Choroid plexus epithelial cell (primary cell): ENCODE measurements at regions not wholly inside any gene's neighbourhood (a gene's known extent, or its start where the extent isn't known, plus 50 kb on each side); places are given as distances from the start of the nearest gene placed in this dataset.
"Not testable (repeated sequence)": the region's sequence is repeated elsewhere in the genome, so short reads cannot be mapped to it uniquely, and the experiment has no call there.

Experiments used
- DNase-seq: peaks from one replicate; pipeline ENCODE4 v3.0.0-alpha.2; 2010; ENCODE audit warnings: low read depth
- H3K4me3 ChIP-seq: 2 replicates; pipeline ENCODE4 v1.5.1; 2011; ENCODE audit warnings: low read depth, mild to moderate bottlenecking, control low read depth, low read length, moderate library complexity
- TF ChIP-seq, protein P1 (sequence below): conservative IDR thresholded peaks from 2 replicates; pipeline ENCODE4 v1.5.1; 2011; ENCODE audit warnings: low read depth, mild to moderate bottlenecking, control low read depth, inconsistent platforms, low read length, moderate library complexity

- DNase-seq, H3K4me3 ChIP-seq: not testable (repeated sequence)
Measured at GRCh38 chr6:127406722-127407121, 52.5 kb downstream of the KIAA0408 start.

DNA sequence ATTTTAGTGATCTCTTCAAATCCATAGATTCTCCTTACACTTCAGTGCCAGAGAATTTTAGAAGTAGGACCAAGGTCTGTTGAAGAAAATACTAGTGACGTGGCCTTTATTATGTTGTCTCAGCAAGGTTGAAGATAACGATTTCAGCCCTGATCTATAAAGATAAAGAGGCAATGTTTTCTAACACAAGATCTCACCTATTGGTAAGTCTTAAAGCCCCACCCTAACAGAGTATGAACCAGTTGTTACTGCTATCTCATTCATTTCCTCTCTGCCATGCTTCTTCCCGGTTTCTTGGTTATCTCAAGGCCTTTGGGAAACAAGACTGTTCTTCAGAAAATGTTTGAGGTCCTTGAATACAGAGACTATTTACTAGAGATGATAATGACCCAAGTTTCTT lies 53.1 kb downstream of the KIAA0408 start:
- TF ChIP-seq, protein P1, sequence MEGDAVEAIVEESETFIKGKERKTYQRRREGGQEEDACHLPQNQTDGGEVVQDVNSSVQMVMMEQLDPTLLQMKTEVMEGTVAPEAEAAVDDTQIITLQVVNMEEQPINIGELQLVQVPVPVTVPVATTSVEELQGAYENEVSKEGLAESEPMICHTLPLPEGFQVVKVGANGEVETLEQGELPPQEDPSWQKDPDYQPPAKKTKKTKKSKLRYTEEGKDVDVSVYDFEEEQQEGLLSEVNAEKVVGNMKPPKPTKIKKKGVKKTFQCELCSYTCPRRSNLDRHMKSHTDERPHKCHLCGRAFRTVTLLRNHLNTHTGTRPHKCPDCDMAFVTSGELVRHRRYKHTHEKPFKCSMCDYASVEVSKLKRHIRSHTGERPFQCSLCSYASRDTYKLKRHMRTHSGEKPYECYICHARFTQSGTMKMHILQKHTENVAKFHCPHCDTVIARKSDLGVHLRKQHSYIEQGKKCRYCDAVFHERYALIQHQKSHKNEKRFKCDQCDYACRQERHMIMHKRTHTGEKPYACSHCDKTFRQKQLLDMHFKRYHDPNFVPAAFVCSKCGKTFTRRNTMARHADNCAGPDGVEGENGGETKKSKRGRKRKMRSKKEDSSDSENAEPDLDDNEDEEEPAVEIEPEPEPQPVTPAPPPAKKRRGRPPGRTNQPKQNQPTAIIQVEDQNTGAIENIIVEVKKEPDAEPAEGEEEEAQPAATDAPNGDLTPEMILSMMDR: no peak
- no peak overlapping the region for H3K4me3 ChIP-seq
- DNase-seq: no peak

DNA sequence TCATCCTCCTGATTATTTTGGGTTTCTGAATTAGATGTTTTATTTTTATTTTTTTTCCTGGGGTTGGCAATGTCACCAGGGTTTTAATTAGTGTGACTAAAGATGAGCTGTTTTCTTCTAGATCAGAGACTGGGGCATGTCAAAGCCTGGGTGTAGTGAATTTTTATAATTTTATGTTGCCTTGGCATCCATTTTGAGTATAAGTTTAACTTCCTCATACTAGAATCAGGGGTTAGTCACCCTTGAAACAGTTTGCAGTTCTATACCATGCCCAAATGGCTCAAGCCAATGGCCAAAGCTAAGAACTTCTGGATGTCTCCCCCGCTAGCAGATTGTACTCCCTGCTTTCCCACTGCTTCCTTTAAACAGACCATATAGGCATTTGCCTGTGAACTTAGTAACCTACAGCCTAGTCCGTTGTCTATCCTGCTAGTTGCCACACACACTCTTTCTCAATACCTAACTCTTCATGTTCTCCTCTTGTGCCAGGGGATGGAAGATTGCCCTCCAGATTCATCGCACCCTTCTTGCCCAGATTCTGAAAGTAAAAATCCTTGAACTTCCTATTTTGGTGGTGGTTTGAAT lies 54.5 kb downstream of the KIAA0408 start:
- H3K4me3 ChIP-seq: no peak overlapping the region
- DNase-seq: no peak
- TF ChIP-seq, protein P1: no peak

DNA sequence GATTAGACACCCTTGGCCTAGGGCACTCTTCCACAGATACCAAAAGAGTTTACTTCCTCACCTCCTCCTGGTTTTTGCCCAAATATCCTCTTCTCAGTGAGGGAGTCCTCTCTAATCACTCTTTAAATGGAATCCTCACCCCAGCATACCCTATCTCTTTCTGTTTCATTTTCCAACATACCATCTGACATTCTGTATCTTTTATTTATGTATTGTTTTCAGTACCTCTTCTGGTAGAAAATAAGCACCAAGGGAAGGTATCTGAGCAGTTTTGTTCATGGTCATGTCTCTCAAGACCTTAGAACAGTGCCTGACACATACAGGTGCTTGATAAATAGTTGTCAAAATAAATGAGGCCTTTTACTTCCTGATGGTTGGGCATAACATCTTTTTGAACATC lies 55.1 kb downstream of the KIAA0408 start:
- TF ChIP-seq, protein P1: no peak
- DNase-seq: no peak
- no peak overlapping the region for H3K4me3 ChIP-seq

DNA sequence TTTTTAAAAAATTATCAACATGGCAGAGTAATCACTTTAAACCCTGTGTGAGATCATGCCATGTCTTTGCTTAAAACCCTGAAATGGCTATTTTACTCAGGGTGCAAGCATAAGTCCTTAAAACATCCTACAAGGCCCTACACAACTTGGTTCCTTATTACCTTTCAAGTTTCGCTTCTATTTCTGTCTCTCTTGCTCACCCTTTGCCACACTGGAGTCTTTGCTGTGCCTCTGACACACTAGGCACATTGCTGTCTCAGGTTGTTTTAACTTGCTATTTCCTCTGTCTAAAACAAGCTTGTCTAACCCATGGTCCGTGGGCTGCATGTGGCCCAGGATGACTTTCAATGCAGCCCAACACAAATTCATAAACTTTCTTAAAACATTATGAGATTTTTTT lies 55.6 kb downstream of the KIAA0408 start:
- DNase-seq: no peak
- H3K4me3 ChIP-seq: no peak overlapping the region
- TF ChIP-seq, protein P1: no peak

- TF ChIP-seq, protein P1: no peak
- no peak overlapping the region for H3K4me3 ChIP-seq
- DNase-seq: no peak
Measured at GRCh38 chr6:127402890-127403617, 56.1 kb downstream of the KIAA0408 start.

DNA sequence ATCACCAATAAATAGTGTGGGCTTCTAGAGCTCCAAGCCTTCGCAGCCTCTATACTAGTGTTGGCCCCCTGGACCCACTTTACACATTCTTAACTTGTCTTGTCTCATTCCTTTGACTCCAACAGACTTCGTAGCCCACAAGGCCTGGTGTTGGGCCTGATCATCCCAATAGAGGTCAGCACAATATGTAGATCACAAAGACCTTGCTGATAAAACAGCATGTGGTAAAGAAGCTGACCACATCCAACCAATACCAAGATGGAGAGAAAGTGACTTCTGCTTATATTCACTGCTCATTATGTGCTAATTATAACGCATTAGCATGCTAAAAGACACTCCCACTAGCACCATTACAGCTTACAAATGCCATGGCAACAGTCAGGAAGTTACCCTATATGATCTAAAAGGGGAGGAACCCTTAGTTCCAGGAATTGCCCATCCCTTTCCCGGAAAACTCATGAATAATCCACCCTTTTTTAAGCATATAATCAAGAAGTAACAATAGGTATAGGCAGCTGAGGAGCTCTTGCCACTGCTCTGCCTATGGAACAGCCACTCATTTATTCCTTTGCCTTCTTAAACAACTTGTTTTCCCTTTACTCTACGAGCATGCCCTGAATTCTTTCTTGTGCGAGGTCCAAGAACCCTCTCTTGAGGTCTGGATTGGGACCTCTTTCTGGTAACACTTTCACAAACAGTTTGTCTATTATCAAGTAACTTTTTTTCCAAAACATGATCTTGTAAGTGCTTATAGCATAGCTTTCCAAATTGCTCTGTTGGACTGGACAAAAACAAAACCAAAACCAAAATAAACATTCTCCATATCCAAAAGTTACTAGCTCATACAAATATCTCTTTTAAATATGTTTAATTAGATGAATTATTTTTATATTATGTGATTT lies 54.6 kb upstream of the ECHDC1 start:
- peak; percentile 23 for DNase-seq
- TF ChIP-seq, protein P1: no peak
- no peak overlapping the region for H3K4me3 ChIP-seq

DNA sequence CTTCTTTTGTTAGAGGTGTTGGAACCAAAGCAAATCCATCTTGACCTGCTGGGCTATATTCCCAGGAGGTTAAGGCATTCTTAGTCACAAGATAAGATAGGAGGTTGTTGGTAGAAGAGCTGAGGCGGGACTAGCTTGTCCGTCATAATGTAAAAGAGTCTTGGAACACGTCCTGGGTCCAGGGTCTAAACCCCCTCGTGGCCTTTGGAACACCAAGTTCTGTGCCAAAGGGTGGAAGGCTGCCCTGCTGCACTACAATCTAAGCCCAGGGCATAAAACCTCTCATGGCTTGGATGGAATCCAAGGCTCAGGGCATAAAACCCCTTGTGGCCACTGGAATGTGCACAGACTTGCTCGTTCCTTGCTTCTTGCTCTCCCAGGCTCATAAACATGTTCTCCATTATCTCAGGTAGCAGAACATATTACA lies 53.8 kb upstream of the ECHDC1 start:
- not testable (repeated sequence) for H3K4me3 ChIP-seq
- peak; percentile 28 for DNase-seq
